HFFc6 (cell line): ENCODE measurements at regions not wholly inside any gene's neighbourhood (a gene's known extent, or its start where the extent isn't known, plus 50 kb on each side); places are given as distances from the start of the nearest gene placed in this dataset.

Source experiments
- DNase-seq: peaks from one replicate; pipeline ENCODE4 v3.0.0-alpha.2; 2018
- H3K27ac Mint-ChIP-seq: 2 replicates; pipeline ENCODE4 v1.8.0; 2020; ENCODE audit warnings: mild to moderate bottlenecking, mixed read lengths
- H3K27me3 Mint-ChIP-seq: 2 replicates; pipeline ENCODE4 v1.8.0; 2021; ENCODE audit warnings: mild to moderate bottlenecking, moderate library complexity, mixed read lengths; ENCODE audit not compliant: insufficient read depth
- H3K36me3 Mint-ChIP-seq: 2 replicates; pipeline ENCODE4 v1.8.0; 2021; ENCODE audit warnings: low read depth, mixed read lengths
- H3K4me1 Mint-ChIP-seq: 2 replicates; pipeline ENCODE4 v1.8.0; 2020; ENCODE audit warnings: low read depth, mixed read lengths
- H3K4me3 Mint-ChIP-seq: 2 replicates; pipeline ENCODE4 v1.8.0; 2020; ENCODE audit warnings: mild to moderate bottlenecking, moderate library complexity, mixed read lengths
- H3K9me3 Mint-ChIP-seq: 2 replicates; pipeline ENCODE4 v1.8.0; 2020; ENCODE audit warnings: mild to moderate bottlenecking, mixed read lengths
- TF ChIP-seq, protein P1 (sequence below): fragments of 200-600 bp; sonication (generic); IDR thresholded peaks from 2 replicates; pipeline ENCODE4 v1.5.0; 2021; ENCODE audit warnings: antibody characterized with exemption, mild to moderate bottlenecking

DNA sequence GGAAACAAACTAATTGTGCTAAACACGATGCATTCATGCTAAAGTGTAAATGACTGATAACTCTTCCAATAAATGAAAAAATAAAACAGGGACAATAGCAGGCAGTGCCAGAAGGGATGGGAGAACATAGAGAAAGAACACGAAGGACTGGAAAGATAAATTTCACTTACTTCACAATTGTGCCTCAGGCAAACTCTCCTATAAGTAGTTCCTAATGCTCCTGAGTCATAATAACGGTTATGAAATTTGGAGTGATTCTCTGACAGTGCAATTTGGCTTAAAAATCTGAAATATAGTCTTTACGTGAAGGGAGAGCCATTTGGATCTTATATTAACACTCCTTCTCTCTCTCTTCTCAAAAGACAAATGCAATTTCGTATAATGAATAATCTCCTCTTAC lies 2218.5 kb downstream of the MAT2B start:
- no peak for DNase-seq
- Mint-ChIP-seq H3K27me3 (no peaks in the 10 kb centered on the region), H3K4me1 (no peaks in the 10 kb centered on the region), H3K4me3 (no peak overlapping the region), H3K27ac (no peak overlapping the region), H3K9me3 (peaks cover 33% of the 10 kb centered on the region), H3K36me3 (no peaks in the 10 kb centered on the region)
- TF ChIP-seq, protein P1, sequence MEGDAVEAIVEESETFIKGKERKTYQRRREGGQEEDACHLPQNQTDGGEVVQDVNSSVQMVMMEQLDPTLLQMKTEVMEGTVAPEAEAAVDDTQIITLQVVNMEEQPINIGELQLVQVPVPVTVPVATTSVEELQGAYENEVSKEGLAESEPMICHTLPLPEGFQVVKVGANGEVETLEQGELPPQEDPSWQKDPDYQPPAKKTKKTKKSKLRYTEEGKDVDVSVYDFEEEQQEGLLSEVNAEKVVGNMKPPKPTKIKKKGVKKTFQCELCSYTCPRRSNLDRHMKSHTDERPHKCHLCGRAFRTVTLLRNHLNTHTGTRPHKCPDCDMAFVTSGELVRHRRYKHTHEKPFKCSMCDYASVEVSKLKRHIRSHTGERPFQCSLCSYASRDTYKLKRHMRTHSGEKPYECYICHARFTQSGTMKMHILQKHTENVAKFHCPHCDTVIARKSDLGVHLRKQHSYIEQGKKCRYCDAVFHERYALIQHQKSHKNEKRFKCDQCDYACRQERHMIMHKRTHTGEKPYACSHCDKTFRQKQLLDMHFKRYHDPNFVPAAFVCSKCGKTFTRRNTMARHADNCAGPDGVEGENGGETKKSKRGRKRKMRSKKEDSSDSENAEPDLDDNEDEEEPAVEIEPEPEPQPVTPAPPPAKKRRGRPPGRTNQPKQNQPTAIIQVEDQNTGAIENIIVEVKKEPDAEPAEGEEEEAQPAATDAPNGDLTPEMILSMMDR = no peak

- no peak for DNase-seq
- H3K4me3 Mint-ChIP-seq = no peak overlapping the region
- TF ChIP-seq, protein P1 = no peak
- H3K9me3 Mint-ChIP-seq = peaks cover 32% of the 10 kb centered on the region
- no peaks in the 10 kb centered on the region for H3K36me3 Mint-ChIP-seq
- H3K27me3 Mint-ChIP-seq = no peaks in the 10 kb centered on the region
- no peaks in the 10 kb centered on the region for H3K4me1 Mint-ChIP-seq
- H3K27ac Mint-ChIP-seq = no peak overlapping the region
Observed at GRCh38 chr5:165728425-165728824, 2223.0 kb downstream of the MAT2B start.

GRCh38 chr5:165735388-165735787 lies 2230.0 kb downstream of the MAT2B start:
- H3K27me3 Mint-ChIP-seq = no peaks in the 10 kb centered on the region; the same call in 1 of the 2 replicates

DNA sequence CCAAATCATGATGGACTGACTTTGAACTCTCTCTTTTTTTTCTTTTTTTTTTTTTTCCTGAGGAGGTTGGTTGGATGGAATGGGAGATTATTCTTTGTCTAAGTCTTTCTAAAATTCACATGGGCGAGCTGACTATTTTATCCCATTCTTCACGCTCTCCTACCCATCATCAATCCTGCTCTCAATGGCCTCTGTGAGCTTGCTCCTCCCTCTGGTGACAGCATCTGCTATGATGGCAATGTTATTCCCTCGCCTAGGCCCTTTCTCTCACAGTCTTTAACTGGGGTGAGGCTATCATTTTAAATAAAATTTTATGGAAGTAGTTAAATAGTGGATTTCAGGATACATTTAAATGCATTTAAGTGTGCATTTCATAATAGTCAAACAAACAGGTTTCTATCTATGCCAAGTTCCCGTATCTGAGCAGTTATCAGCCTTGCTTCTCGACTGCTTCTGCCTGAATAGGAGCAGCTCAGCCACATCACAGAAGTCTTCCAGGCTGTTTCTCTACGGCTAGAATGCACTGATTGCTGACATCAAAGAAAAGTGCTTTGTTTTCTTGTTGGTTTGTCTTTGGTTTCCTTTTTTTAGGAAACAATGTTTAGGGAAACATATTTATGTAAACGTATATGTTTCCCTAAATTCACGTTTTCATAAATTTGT lies 2233.8 kb downstream of the MAT2B start:
- Mint-ChIP-seq H3K36me3 (no peaks in the 10 kb centered on the region), H3K27ac (no peak overlapping the region), H3K4me1 (no peaks in the 10 kb centered on the region), H3K4me3 (no peak overlapping the region), H3K9me3 (peaks cover 42% of the 10 kb centered on the region), H3K27me3 (no peaks in the 10 kb centered on the region; the same call in 1 of the 2 replicates)
- TF ChIP-seq, protein P1 = no peak
- DNase-seq = no peak

More at GRCh38 chr5:165735388-165735787, 2230.0 kb downstream of the MAT2B start:
- Mint-ChIP-seq H3K9me3 (peaks cover 54% of the 10 kb centered on the region), H3K27ac (no peak overlapping the region), H3K36me3 (no peaks in the 10 kb centered on the region), H3K4me3 (no peak overlapping the region), H3K4me1 (no peaks in the 10 kb centered on the region)
- TF ChIP-seq, protein P1 = no peak
- no peak for DNase-seq

DNA sequence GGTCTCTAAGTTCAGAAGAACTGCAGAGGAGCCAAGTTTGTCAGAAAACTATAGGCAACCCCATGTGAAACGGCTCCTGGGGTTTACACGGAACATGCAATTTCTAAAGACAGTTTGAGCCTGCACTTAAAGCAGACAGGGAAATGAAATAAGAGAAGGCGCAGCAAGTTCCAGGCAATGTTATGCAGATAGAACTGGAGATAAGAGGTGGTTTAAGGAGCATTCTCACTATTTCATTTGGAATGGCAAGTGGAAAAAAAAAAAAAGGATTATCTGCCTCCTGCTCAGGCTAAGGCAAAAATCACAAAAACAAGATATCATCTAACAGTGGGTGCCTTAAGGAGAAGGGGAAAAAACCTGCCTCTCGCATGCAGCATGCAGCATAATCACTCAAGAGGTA lies 2252.4 kb downstream of the MAT2B start:
- TF ChIP-seq, protein P1 = no peak
- no peaks in the 10 kb centered on the region for H3K27me3 Mint-ChIP-seq
- H3K4me3 Mint-ChIP-seq = no peak overlapping the region
- DNase-seq = no peak
- H3K36me3 Mint-ChIP-seq = 0 out of 2 replicates have a peak, but pooled peaks cover 5% of the 10 kb centered on the region
- no peak overlapping the region for H3K27ac Mint-ChIP-seq
- H3K9me3 Mint-ChIP-seq = peaks cover 44% of the 10 kb centered on the region
- no peaks in the 10 kb centered on the region for H3K4me1 Mint-ChIP-seq
